ENCODE measurements at regions not wholly inside any gene's neighbourhood (a gene's known extent, or its start where the extent isn't known, plus 50 kb on each side); places are given as distances from the start of the nearest gene placed in this dataset.

- TF ChIP-seq CTCF (IDR thresholded peaks at IDR 0.05) (no peak), POLR2A (IDR thresholded peaks at IDR 0.05) (no peak)
- 73 to 79% methylated on average over 2 of the region's 2 CpGs for WGBS, 2 donors
- Histone ChIP-seq H3K4me3 (replicated peaks in 1 of 3) (no peak overlapping the region), H3K27ac (no peak overlapping the region), H3K4me1 (no peaks in the 10 kb centered on the region), H3K9me3 (no peaks in the 10 kb centered on the region), H3K27me3 (no peaks in the 10 kb centered on the region), H3K36me3 (no peaks in the 10 kb centered on the region)
- intact Hi-C loops (cut with DNase I): no loop called here
- no peak for DNase-seq
These were observed 478.0 kb downstream of the PID1 start for GRCh38 chr2:228793116-228793515.

- H3K9me3 ChIP-seq: no peaks in the 10 kb centered on the region
- H3K4me3 ChIP-seq (replicated peaks in 1 of 3): no peak overlapping the region
- 29 to 39% methylated on average over 6 of the region's 6 CpGs for WGBS, 2 donors
- no peak for TF ChIP-seq POLR2A (IDR thresholded peaks at IDR 0.05)
- TF ChIP-seq CTCF (IDR thresholded peaks at IDR 0.05): no peak
- H3K36me3 ChIP-seq: no peaks in the 10 kb centered on the region
- H3K27me3 ChIP-seq: no peaks in the 10 kb centered on the region
- H3K27ac ChIP-seq: no peak overlapping the region
- no peak for DNase-seq
- intact Hi-C loops (cut with DNase I): no loop called here
- H3K4me1 ChIP-seq: no peaks in the 10 kb centered on the region
These were observed 484.2 kb downstream of the PID1 start for GRCh38 chr2:228786901-228787300.

- intact Hi-C loops (cut with DNase I): no loop called here
- DNase-seq: no peak
- Histone ChIP-seq H3K27me3 (no peaks in the 10 kb centered on the region), H3K9me3 (no peaks in the 10 kb centered on the region), H3K27ac (no peak overlapping the region), H3K36me3 (no peaks in the 10 kb centered on the region), H3K4me1 (no peaks in the 10 kb centered on the region), H3K4me3 (replicated peaks in 1 of 3) (no peak overlapping the region)
- no peak for TF ChIP-seq CTCF (IDR thresholded peaks at IDR 0.05)
- TF ChIP-seq POLR2A (IDR thresholded peaks at IDR 0.05): no peak
- 89 to 91% methylated on average over 4 of the region's 4 CpGs for WGBS, 2 donors
These were observed 488.8 kb downstream of the PID1 start for GRCh38 chr2:228782281-228782680.

- DNase-seq: no peak
- intact Hi-C loops (cut with DNase I): no loop called here
- no peak for TF ChIP-seq POLR2A (IDR thresholded peaks at IDR 0.05)
- no peak for TF ChIP-seq CTCF (IDR thresholded peaks at IDR 0.05)
- 64 to 65% methylated on average over 5 of the region's 5 CpGs for WGBS, 2 donors
- Histone ChIP-seq H3K36me3 (no peaks in the 10 kb centered on the region), H3K4me1 (no peaks in the 10 kb centered on the region), H3K27ac (no peak overlapping the region), H3K27me3 (no peaks in the 10 kb centered on the region), H3K9me3 (no peaks in the 10 kb centered on the region), H3K4me3 (replicated peaks in 1 of 3) (no peak overlapping the region)
These were observed 493.2 kb downstream of the PID1 start for GRCh38 chr2:228777855-228778355.

GRCh38 chr2:228774548-228774947 lies 496.5 kb downstream of the PID1 start:
- TF ChIP-seq POLR2A (IDR thresholded peaks at IDR 0.05) (no peak), CTCF (IDR thresholded peaks at IDR 0.05) (no peak)
- no peaks in the 10 kb centered on the region for H3K27me3 ChIP-seq
- H3K9me3 ChIP-seq: no peaks in the 10 kb centered on the region
- H3K27ac ChIP-seq: no peak overlapping the region
- DNase-seq: no peak
- WGBS, 2 donors: 85 to 87% methylated on average over 2 of the region's 2 CpGs
- H3K4me3 ChIP-seq (replicated peaks in 1 of 3): no peak overlapping the region
- no peaks in the 10 kb centered on the region for H3K4me1 ChIP-seq
- intact Hi-C loops (cut with DNase I): no loop called here
- H3K36me3 ChIP-seq: no peaks in the 10 kb centered on the region

All from thyroid gland (tissue), 4 donors.